Non-pigmented ciliary epithelial cell (primary cell): ENCODE measurements at regions not wholly inside any gene's neighbourhood (a gene's known extent, or its start where the extent isn't known, plus 50 kb on each side); places are given as distances from the start of the nearest gene placed in this dataset.

Source experiments
- DNase-seq: peaks from one replicate; pipeline ENCODE4 v3.0.0-alpha.2; 2010; ENCODE audit warnings: low read depth

GRCh38 chr11:79896258-79896657, 455.4 kb upstream of the TENM4 start:
- no peak for DNase-seq

- no peak for DNase-seq
These were observed 453.3 kb upstream of the TENM4 start for GRCh38 chr11:79894111-79894510.

GRCh38 chr11:79890272-79890671, 449.4 kb upstream of the TENM4 start:
- DNase-seq = no peak

GRCh38 chr11:79864882-79865281, 424.1 kb upstream of the TENM4 start:
- DNase-seq = no peak

GRCh38 chr11:79860336-79860735, 419.5 kb upstream of the TENM4 start:
- DNase-seq = no peak

- DNase-seq = no peak
These were observed 416.8 kb upstream of the TENM4 start for GRCh38 chr11:79857377-79858214.

- no peak for DNase-seq
These were observed 411.3 kb upstream of the TENM4 start for GRCh38 chr11:79852176-79852575.

- no peak for DNase-seq
These were observed 404.3 kb upstream of the TENM4 start for GRCh38 chr11:79845002-79845709.

GRCh38 chr11:79834015-79834414, 393.2 kb upstream of the TENM4 start:
- no peak for DNase-seq

- DNase-seq = no peak
These were observed 389.6 kb upstream of the TENM4 start for GRCh38 chr11:79830446-79830845.

- no peak for DNase-seq
These were observed 389.1 kb upstream of the TENM4 start for GRCh38 chr11:79829891-79830290.

- DNase-seq = no peak
These were observed 381.9 kb upstream of the TENM4 start for GRCh38 chr11:79822766-79823165.

GRCh38 chr11:79813551-79813950, 372.7 kb upstream of the TENM4 start:
- DNase-seq = no peak

GRCh38 chr11:79809487-79809886, 368.7 kb upstream of the TENM4 start:
- no peak for DNase-seq

GRCh38 chr11:79807506-79807905, 366.7 kb upstream of the TENM4 start:
- no peak for DNase-seq

GRCh38 chr11:79796704-79797103, 355.9 kb upstream of the TENM4 start:
- DNase-seq = no peak

GRCh38 chr11:79794484-79795393, 353.9 kb upstream of the TENM4 start:
- DNase-seq = no peak

- no peak for DNase-seq
These were observed 353.2 kb upstream of the TENM4 start for GRCh38 chr11:79794057-79794456.

- DNase-seq = no peak
These were observed 346.1 kb upstream of the TENM4 start for GRCh38 chr11:79786961-79787360.

- DNase-seq = no peak
These were observed 343.0 kb upstream of the TENM4 start for GRCh38 chr11:79783833-79784232.

- no peak for DNase-seq
These were observed 327.5 kb upstream of the TENM4 start for GRCh38 chr11:79768343-79768742.

- DNase-seq = no peak
These were observed 321.6 kb upstream of the TENM4 start for GRCh38 chr11:79762279-79762921.
